ENCODE measurements at regions not wholly inside any gene's neighbourhood (a gene's known extent, or its start where the extent isn't known, plus 50 kb on each side); places are given as distances from the start of the nearest gene placed in this dataset.
"Not testable (repeated sequence)": the region's sequence is repeated elsewhere in the genome, so short reads cannot be mapped to it uniquely, and the experiment has no call there.

- not testable (repeated sequence) for H3K27ac ChIP-seq (ENCODE audit: low read length); H3K9me3 ChIP-seq (ENCODE audit: low read length); H3K4me3 ChIP-seq (ENCODE audit: low read length)
Measured at GRCh38 chr3:144023543-144023942, 51.9 kb downstream of the DIPK2A start.

GRCh38 chr3:144028798-144029411 is 57.3 kb downstream of the DIPK2A start:
- H3K4me3 ChIP-seq (ENCODE audit: low read length): no peak overlapping the region
- H3K36me3 ChIP-seq (ENCODE audit: insufficient read depth, low read length): no peaks in the 10 kb centered on the region
- H3K27ac ChIP-seq (ENCODE audit: low read length): no peak overlapping the region
- no peak overlapping the region for H3K9ac ChIP-seq (ENCODE audit: low read length)
- H4K20me1 ChIP-seq (ENCODE audit: insufficient read depth): no peaks in the 10 kb centered on the region
- H3K9me2 ChIP-seq (ENCODE audit: insufficient read depth, low read length): no peaks in the 10 kb centered on the region
- no peaks in the 10 kb centered on the region for H3K79me2 ChIP-seq (replicated peaks; ENCODE audit: insufficient read depth, low read length)
- no peaks in the 10 kb centered on the region for H3F3A ChIP-seq (ENCODE audit: insufficient read depth, low read length, poor library complexity, severe bottlenecking)
- no peaks in the 10 kb centered on the region for H3K27me3 ChIP-seq (ENCODE audit: insufficient read depth, low read depth, low read length)
- no peak overlapping the region for H3K4me2 ChIP-seq (ENCODE audit: low read length)
- H3K9me3 ChIP-seq (ENCODE audit: low read length): no peaks in the 10 kb centered on the region
- H2AFZ ChIP-seq (ENCODE audit: low read depth, low read length): no peak overlapping the region
- no peak for TF ChIP-seq POLR2AphosphoS5 (IDR thresholded peaks at IDR 0.05)
- no peak for TF ChIP-seq RAD21 (conservative IDR thresholded peaks at IDR 0.05)
- no peak for TF ChIP-seq MXI1 (conservative IDR thresholded peaks at IDR 0.05; ENCODE audit: poor library complexity, severe bottlenecking)
- TF ChIP-seq, protein P1, sequence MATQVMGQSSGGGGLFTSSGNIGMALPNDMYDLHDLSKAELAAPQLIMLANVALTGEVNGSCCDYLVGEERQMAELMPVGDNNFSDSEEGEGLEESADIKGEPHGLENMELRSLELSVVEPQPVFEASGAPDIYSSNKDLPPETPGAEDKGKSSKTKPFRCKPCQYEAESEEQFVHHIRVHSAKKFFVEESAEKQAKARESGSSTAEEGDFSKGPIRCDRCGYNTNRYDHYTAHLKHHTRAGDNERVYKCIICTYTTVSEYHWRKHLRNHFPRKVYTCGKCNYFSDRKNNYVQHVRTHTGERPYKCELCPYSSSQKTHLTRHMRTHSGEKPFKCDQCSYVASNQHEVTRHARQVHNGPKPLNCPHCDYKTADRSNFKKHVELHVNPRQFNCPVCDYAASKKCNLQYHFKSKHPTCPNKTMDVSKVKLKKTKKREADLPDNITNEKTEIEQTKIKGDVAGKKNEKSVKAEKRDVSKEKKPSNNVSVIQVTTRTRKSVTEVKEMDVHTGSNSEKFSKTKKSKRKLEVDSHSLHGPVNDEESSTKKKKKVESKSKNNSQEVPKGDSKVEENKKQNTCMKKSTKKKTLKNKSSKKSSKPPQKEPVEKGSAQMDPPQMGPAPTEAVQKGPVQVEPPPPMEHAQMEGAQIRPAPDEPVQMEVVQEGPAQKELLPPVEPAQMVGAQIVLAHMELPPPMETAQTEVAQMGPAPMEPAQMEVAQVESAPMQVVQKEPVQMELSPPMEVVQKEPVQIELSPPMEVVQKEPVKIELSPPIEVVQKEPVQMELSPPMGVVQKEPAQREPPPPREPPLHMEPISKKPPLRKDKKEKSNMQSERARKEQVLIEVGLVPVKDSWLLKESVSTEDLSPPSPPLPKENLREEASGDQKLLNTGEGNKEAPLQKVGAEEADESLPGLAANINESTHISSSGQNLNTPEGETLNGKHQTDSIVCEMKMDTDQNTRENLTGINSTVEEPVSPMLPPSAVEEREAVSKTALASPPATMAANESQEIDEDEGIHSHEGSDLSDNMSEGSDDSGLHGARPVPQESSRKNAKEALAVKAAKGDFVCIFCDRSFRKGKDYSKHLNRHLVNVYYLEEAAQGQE (IDR thresholded peaks at IDR 0.05; ENCODE audit: borderline replicate concordance): no peak
- no peak for TF ChIP-seq EP300 (conservative IDR thresholded peaks at IDR 0.05; ENCODE audit: poor library complexity, severe bottlenecking)
- TF ChIP-seq CTCF (IDR thresholded peaks at IDR 0.05; ENCODE audit: poor library complexity, severe bottlenecking): no peak
- no peak for TF ChIP-seq SMC3 (conservative IDR thresholded peaks at IDR 0.05; ENCODE audit: poor library complexity)
- TF ChIP-seq EZH2 (IDR thresholded peaks at IDR 0.05; ENCODE audit: borderline replicate concordance, insufficient read depth, low read length, poor library complexity, severe bottlenecking): no peak
- no peak for TF ChIP-seq TAF1 (IDR thresholded peaks at IDR 0.05; ENCODE audit: low read depth)

More at GRCh38 chr3:144023543-144023942, 51.9 kb downstream of the DIPK2A start:
- not testable (repeated sequence) for H3K27me3 ChIP-seq (ENCODE audit: insufficient read depth, low read depth, low read length); H3K36me3 ChIP-seq (ENCODE audit: insufficient read depth, low read length); H2AFZ ChIP-seq (ENCODE audit: low read depth, low read length); H3K9ac ChIP-seq (ENCODE audit: low read length); H3K9me2 ChIP-seq (ENCODE audit: insufficient read depth, low read length); H3K4me2 ChIP-seq (ENCODE audit: low read length); H4K20me1 ChIP-seq (ENCODE audit: insufficient read depth); H3K79me2 ChIP-seq (replicated peaks; ENCODE audit: insufficient read depth, low read length); H3F3A ChIP-seq (ENCODE audit: insufficient read depth, low read length, poor library complexity, severe bottlenecking)

DNA sequence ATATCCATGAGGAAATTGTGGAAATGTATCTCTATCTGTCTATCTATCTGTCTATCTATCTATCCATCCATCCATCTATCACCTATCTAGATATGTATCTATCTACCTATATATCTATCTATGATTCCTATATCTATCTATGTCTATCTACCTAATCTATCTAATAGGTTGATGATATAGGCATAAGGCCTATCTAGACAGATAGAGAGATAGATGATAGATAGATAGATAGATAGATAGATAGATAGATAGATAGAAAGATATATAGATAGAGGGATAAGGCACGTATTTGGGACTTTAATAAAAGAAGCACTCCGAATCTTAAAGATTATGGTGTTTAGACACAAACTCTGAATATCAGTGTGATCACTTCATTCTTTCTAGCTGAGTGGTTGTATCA is 58.1 kb downstream of the DIPK2A start:
- no peaks in the 10 kb centered on the region for H3K36me3 ChIP-seq (ENCODE audit: insufficient read depth, low read length)
- H3K79me2 ChIP-seq (replicated peaks; ENCODE audit: insufficient read depth, low read length): no peaks in the 10 kb centered on the region
- no peak for TF ChIP-seq TAF1 (IDR thresholded peaks at IDR 0.05; ENCODE audit: low read depth)
- TF ChIP-seq POLR2AphosphoS5 (IDR thresholded peaks at IDR 0.05): no peak
- no peak for TF ChIP-seq RAD21 (conservative IDR thresholded peaks at IDR 0.05)
- TF ChIP-seq CTCF (IDR thresholded peaks at IDR 0.05; ENCODE audit: poor library complexity, severe bottlenecking): no peak
- no peak for TF ChIP-seq MXI1 (conservative IDR thresholded peaks at IDR 0.05; ENCODE audit: poor library complexity, severe bottlenecking)
- TF ChIP-seq EZH2 (IDR thresholded peaks at IDR 0.05; ENCODE audit: borderline replicate concordance, insufficient read depth, low read length, poor library complexity, severe bottlenecking): no peak
- TF ChIP-seq SMC3 (conservative IDR thresholded peaks at IDR 0.05; ENCODE audit: poor library complexity): no peak
- no peak for TF ChIP-seq EP300 (conservative IDR thresholded peaks at IDR 0.05; ENCODE audit: poor library complexity, severe bottlenecking)
- TF ChIP-seq, protein P1 (IDR thresholded peaks at IDR 0.05; ENCODE audit: borderline replicate concordance): no peak
- H3K9ac ChIP-seq (ENCODE audit: low read length): no peak overlapping the region
- no peaks in the 10 kb centered on the region for H3F3A ChIP-seq (ENCODE audit: insufficient read depth, low read length, poor library complexity, severe bottlenecking)
- H3K27ac ChIP-seq (ENCODE audit: low read length): no peak overlapping the region
- H2AFZ ChIP-seq (ENCODE audit: low read depth, low read length): no peak overlapping the region
- no peaks in the 10 kb centered on the region for H3K27me3 ChIP-seq (ENCODE audit: insufficient read depth, low read depth, low read length)
- H3K9me3 ChIP-seq (ENCODE audit: low read length): no peaks in the 10 kb centered on the region
- H3K9me2 ChIP-seq (ENCODE audit: insufficient read depth, low read length): no peaks in the 10 kb centered on the region
- H4K20me1 ChIP-seq (ENCODE audit: insufficient read depth): no peaks in the 10 kb centered on the region
- H3K4me2 ChIP-seq (ENCODE audit: low read length): no peak overlapping the region
- H3K4me3 ChIP-seq (ENCODE audit: low read length): no peak overlapping the region
